Mammary epithelial cell (primary cell): ENCODE measurements at regions not wholly inside any gene's neighbourhood (a gene's known extent, or its start where the extent isn't known, plus 50 kb on each side); places are given as distances from the start of the nearest gene placed in this dataset.

Source experiments
- CTCF ChIP-seq, 2 donors: IDR thresholded peaks in 1 of 2; conservative IDR thresholded peaks in 1 of 2; 2 replicates each; pipeline ENCODE4 v1.5.1; 2011 to 2012; ENCODE audit warnings: inconsistent platforms in 2 of 2, low read length in 2 of 2, mild to moderate bottlenecking in 2 of 2, control low read depth in 1 of 2, low read depth in 1 of 2; ENCODE audit not compliant: insufficient read depth in 1 of 2; ENCODE audit errors: extremely low read depth in 1 of 2
- EZH2 ChIP-seq: IDR thresholded peaks from 2 replicates; pipeline ENCODE4 v1.6.1; 2012; ENCODE audit warnings: low read length, inconsistent platforms, borderline replicate concordance

GRCh38 chr4:23973308-23973855 is 83.5 kb upstream of the PPARGC1A start:
- no peak for TF ChIP-seq CTCF (conservative IDR thresholded peaks at IDR 0.05 in 1 of 2, IDR thresholded peaks at IDR 0.05 in 1 of 2; ENCODE audit: extremely low read depth in 1 of 2, insufficient read depth in 1 of 2, low read depth in 1 of 2, low read length in 2 of 2)
- TF ChIP-seq EZH2, result no peak
